Adrenal gland (tissue), 9 donors: ENCODE measurements at regions not wholly inside any gene's neighbourhood (a gene's known extent, or its start where the extent isn't known, plus 50 kb on each side); places are given as distances from the start of the nearest gene placed in this dataset.

ENCODE experiments used
- DNase-seq, 7 donors: peaks; one replicate each; pipeline ENCODE4 v3.0.0-alpha.2; 2019 to 2020
- H3K27ac ChIP-seq, 5 donors: fragments of 200-600 bp; sonication (generic) in 4 of 5; 1 replicate in 3 of 5; 2 replicates in 2 of 5; pipeline versions ENCODE4 v1.5.1 to v1.8.0; 2016 to 2020; ENCODE audit warnings: mild to moderate bottlenecking in 1 of 5
- H3K27me3 ChIP-seq: fragments of 200-600 bp; 2 replicates; pipeline ENCODE4 v1.8.0; 2021
- H3K36me3 ChIP-seq, 2 donors: fragments of 200-600 bp; replicated peaks in 1 of 2; 1 replicate in 1 of 2; 2 replicates in 1 of 2; pipeline versions ENCODE4 v1.5.1 to v1.8.0; 2018 to 2022
- H3K4me1 ChIP-seq, 2 donors: fragments of 200-600 bp; replicated peaks in 1 of 2; 1 replicate in 1 of 2; 2 replicates in 1 of 2; pipeline versions ENCODE4 v1.5.1 to v1.8.0; 2018 to 2021
- H3K4me3 ChIP-seq, 4 donors: fragments of 200-600 bp; sonication (generic) in 3 of 4; one replicate each; pipeline ENCODE4 v1.5.1; 2016 to 2018
- H3K9me3 ChIP-seq, 3 donors: fragments of 200-600 bp; sonication (generic) in 1 of 3; replicated peaks in 1 of 3; 1 replicate in 2 of 3; 2 replicates in 1 of 3; pipeline versions ENCODE4 v1.5.1 to v1.8.0; 2016 to 2021
- POLR2A ChIP-seq, 2 donors: fragments of 450-650 bp; IDR thresholded peaks; one replicate each; pipeline ENCODE4 v1.6.1; 2017; ENCODE audit warnings: antibody characterized with exemption in 2 of 2, mild to moderate bottlenecking in 2 of 2, moderate library complexity in 1 of 2
- WGBS, 4 donors: extraction: QIAGEN DNeasy Blood & Tissue Kit in 2 of 4; methylation state at CpG; one replicate each; pipeline versions ENCODE4 v1.1.5 to v1.1.7; 2013 to 2017; 5-methylcytosine and 5-hydroxymethylcytosine counted together
- intact Hi-C, 2 donors: fragments of 100-400 bp; cut with DNase I; formaldehyde crosslinking; loops; one replicate each; pipeline versions ENCODE4 v1.14.1 to v1.15.0; 2022 to 2023
- TF ChIP-seq, protein P1 (sequence below), 6 experiments: fragments of 450-650 bp in 4 of 6; fragments of 200-600 bp in 2 of 6; sonication (generic) in 1 of 6; IDR thresholded peaks; 1 replicate in 5 of 6; 2 replicates in 1 of 6; pipeline versions ENCODE4 v1.5.1 to v1.8.0; 2016 to 2021; ENCODE audit warnings: antibody characterized with exemption in 6 of 6, mild to moderate bottlenecking in 2 of 6, moderate library complexity in 1 of 6
- donor health status: healthy with polysubstance abuse.
- donor health status: Bipolar disorder and iron deficiency.
- donor health status: DM: yes; HTN: yes; CAD: no.
- donor health status: DM: no; HTN: no; CAD: no.
- donor health status: DM: no; HTN: no; CAD: no.

DNA sequence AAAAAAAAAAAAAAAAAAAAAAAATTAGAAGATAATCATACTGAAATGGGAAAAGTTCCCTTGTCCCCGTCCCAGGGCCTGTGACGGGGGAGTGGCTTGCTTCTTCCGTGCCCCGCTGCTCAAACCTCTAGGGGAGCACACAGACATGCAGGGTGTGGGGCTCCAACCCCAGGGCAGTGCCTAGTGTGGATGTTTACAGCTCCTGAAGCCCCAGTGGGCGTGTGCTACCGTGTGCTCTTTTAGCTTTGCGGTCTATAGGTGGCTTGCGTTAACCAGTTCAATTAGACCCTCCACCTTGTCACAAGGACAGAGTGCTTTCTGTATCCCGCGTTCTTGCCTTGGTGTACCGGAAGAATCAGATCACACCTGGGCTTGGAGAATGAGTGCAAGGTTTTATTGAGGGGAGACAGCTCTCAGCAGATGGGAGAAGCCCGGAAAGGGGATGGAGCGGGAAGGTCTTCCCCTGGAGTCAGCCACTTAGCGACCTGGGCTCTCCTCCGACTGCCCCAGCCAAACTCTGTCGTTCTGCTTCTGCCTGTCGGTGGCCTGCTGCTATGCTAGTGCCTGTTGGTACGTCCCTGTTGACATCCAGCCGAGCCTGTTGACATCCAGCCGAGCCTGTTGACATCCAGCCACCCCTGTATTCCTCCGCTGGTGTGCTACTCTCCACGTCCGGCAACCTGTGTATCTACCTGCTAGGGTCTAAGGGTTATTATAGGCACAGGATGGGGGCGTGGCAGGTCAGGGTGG, 569.8 kb downstream of the VGLL3 start:
- 80 to 85% (median 82%) methylated on average over 23 to 24 of the region's 24 CpGs for WGBS, 4 donors
- no peak for DNase-seq
- Histone ChIP-seq H3K4me1 (no peaks in the 10 kb centered on the region), H3K4me3 (no peak overlapping the region), H3K9me3 (no peaks in the 10 kb centered on the region), H3K36me3 (no peaks in the 10 kb centered on the region), H3K27ac (no peak overlapping the region), H3K27me3 (no peaks in the 10 kb centered on the region)
- TF ChIP-seq POLR2A (IDR thresholded peaks at IDR 0.05) = no peak
- TF ChIP-seq, protein P1, sequence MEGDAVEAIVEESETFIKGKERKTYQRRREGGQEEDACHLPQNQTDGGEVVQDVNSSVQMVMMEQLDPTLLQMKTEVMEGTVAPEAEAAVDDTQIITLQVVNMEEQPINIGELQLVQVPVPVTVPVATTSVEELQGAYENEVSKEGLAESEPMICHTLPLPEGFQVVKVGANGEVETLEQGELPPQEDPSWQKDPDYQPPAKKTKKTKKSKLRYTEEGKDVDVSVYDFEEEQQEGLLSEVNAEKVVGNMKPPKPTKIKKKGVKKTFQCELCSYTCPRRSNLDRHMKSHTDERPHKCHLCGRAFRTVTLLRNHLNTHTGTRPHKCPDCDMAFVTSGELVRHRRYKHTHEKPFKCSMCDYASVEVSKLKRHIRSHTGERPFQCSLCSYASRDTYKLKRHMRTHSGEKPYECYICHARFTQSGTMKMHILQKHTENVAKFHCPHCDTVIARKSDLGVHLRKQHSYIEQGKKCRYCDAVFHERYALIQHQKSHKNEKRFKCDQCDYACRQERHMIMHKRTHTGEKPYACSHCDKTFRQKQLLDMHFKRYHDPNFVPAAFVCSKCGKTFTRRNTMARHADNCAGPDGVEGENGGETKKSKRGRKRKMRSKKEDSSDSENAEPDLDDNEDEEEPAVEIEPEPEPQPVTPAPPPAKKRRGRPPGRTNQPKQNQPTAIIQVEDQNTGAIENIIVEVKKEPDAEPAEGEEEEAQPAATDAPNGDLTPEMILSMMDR (IDR thresholded peaks at IDR 0.05) = no peak
- intact Hi-C loops = no loop called here

DNA sequence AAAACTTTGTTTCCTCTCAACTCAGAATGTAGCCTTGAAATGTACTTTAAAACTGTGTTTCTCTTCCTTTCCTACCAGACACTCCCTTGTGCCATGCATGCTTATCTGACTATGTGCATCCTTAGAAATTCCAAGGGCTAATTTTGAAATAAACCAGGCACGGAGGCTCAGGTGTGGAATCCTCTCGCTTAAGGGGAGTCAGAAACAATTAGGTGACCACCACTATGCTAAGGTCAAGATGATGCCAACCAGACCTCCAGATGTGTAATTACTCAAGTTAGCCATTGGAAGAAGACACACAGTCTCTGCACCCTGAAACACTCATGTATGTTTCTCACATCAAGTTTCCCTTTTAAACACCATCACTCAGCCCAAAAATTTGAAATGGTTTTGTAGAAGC, 572.1 kb downstream of the VGLL3 start:
- Histone ChIP-seq H3K4me3 (no peak overlapping the region), H3K27ac (no peak overlapping the region), H3K4me1 (no peaks in the 10 kb centered on the region), H3K9me3 (no peaks in the 10 kb centered on the region), H3K27me3 (no peaks in the 10 kb centered on the region), H3K36me3 (no peaks in the 10 kb centered on the region)
- 34 to 52% (median 44%) methylated on average over 2 of the region's 2 CpGs for WGBS, 4 donors
- TF ChIP-seq, protein P1 (IDR thresholded peaks at IDR 0.05) = no peak
- TF ChIP-seq POLR2A (IDR thresholded peaks at IDR 0.05) = no peak
- DNase-seq = no peak
- intact Hi-C loops = no loop called here

DNA sequence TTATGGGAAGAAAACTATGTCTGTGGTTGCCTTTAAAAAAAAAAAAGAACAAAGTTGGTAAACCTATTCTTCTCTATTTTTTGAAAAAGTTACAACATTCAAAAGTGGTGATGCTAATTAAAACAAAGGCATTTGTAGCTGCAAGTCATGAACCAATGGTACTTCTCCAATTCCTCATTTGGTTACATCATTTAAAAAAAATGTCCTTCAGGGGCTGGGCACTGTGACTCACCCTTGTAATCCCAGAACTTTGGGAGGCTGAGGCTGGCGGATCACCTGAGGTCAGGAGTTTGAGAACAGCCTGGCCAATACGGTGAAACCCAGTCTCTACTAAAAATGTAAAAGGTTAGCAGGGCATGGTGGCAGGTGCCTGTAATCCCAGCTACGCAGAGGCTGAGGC, 574.6 kb downstream of the VGLL3 start:
- no peaks in the 10 kb centered on the region for H3K9me3 ChIP-seq
- H3K4me1 ChIP-seq = no peaks in the 10 kb centered on the region
- H3K27me3 ChIP-seq = no peaks in the 10 kb centered on the region
- no peaks in the 10 kb centered on the region for H3K36me3 ChIP-seq
- no peak for DNase-seq
- no peak overlapping the region for H3K4me3 ChIP-seq
- intact Hi-C loops = no loop called here
- TF ChIP-seq, protein P1 (IDR thresholded peaks at IDR 0.05) = no peak
- no peak for TF ChIP-seq POLR2A (IDR thresholded peaks at IDR 0.05)
- WGBS, 4 donors = 79 to 85% (median 83%) methylated on average over 3 of the region's 3 CpGs
- H3K27ac ChIP-seq = no peak overlapping the region

DNA sequence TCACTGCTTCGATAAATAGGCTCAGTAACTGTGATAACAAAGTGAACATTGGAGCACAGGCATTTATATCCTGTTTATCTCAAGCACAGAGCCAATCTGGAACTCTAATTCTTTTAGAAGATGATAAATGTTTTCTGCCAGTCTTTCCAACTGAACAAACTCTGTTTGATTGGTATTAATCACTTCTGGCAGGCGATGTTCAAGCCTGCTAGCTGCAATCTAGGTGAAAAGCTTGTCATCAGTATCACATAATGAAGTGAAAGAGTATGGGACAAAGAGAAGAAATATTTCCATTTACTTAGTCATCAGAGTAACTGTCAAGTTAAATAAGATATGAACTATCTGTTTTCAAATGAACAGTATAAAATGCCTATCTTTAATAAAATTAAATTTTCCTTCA, 577.3 kb downstream of the VGLL3 start:
- intact Hi-C loops = no loop called here
- Histone ChIP-seq H3K4me3 (no peak overlapping the region), H3K36me3 (no peaks in the 10 kb centered on the region), H3K27ac (no peak overlapping the region), H3K27me3 (no peaks in the 10 kb centered on the region), H3K4me1 (no peaks in the 10 kb centered on the region), H3K9me3 (no peaks in the 10 kb centered on the region)
- 14 to 29% (median 20%) methylated on average over 2 of the region's 2 CpGs for WGBS, 4 donors
- no peak for TF ChIP-seq POLR2A (IDR thresholded peaks at IDR 0.05)
- TF ChIP-seq, protein P1 (IDR thresholded peaks at IDR 0.05) = no peak
- no peak for DNase-seq
